ENCODE measurements at regions not wholly inside any gene's neighbourhood (a gene's known extent, or its start where the extent isn't known, plus 50 kb on each side); places are given as distances from the start of the nearest gene placed in this dataset.

DNA sequence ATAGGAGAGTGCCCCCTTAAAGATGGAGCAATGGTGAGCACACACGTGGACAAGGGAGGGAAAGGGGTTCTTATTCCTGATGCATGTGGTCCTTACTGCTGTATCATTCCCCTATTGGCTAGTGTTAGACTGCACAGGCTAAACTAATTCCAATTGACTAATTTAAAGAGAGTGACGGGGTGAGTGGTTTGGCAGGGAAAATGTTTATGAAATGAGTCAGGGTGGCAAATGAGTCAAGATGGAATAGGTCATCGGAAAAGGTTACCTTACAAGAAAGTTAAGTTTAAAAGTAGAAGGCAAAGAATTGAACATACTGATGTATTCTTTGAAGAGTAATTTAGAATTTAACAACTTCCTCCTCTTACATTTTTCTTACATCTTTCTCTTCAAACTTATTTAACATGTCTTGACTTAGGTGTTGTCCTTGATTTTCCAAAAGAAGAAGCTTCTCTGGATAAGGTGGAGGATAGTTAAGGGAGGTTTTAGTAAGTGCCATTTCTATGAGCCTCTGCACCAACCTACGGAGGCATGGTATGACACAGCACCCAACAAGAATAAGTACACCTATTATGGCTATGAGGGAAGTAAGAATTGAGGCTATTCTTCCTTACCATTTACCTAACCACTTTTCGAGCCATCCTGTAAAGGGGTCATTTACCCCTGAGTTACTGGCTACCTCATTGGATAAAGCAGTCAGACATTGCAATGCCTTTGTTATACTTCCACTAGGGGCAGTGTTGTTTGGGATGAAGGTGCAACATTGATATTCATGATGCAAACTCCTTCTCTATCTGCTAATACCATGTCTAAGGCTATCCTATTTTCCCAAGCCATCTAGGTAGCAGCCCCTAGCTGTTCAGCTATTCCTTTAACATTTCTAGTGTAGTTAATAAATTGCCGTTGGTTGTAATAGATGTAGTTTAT, 1345.8 kb upstream of the LRRTM1 start:
- DNase-seq: no peak
- no peaks in the 10 kb centered on the region for H3K27me3 ChIP-seq
- H3K4me1 ChIP-seq: no peaks in the 10 kb centered on the region
- no peak overlapping the region for H3K27ac ChIP-seq
- no peaks in the 10 kb centered on the region for H3K9me3 ChIP-seq
- H3K36me3 ChIP-seq: no peaks in the 10 kb centered on the region
- TF ChIP-seq, protein P1, sequence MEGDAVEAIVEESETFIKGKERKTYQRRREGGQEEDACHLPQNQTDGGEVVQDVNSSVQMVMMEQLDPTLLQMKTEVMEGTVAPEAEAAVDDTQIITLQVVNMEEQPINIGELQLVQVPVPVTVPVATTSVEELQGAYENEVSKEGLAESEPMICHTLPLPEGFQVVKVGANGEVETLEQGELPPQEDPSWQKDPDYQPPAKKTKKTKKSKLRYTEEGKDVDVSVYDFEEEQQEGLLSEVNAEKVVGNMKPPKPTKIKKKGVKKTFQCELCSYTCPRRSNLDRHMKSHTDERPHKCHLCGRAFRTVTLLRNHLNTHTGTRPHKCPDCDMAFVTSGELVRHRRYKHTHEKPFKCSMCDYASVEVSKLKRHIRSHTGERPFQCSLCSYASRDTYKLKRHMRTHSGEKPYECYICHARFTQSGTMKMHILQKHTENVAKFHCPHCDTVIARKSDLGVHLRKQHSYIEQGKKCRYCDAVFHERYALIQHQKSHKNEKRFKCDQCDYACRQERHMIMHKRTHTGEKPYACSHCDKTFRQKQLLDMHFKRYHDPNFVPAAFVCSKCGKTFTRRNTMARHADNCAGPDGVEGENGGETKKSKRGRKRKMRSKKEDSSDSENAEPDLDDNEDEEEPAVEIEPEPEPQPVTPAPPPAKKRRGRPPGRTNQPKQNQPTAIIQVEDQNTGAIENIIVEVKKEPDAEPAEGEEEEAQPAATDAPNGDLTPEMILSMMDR (IDR thresholded peaks at IDR 0.05): no peak
- no peak for TF ChIP-seq POLR2A (IDR thresholded peaks at IDR 0.05)
- H3K4me3 ChIP-seq: no peak overlapping the region

DNA sequence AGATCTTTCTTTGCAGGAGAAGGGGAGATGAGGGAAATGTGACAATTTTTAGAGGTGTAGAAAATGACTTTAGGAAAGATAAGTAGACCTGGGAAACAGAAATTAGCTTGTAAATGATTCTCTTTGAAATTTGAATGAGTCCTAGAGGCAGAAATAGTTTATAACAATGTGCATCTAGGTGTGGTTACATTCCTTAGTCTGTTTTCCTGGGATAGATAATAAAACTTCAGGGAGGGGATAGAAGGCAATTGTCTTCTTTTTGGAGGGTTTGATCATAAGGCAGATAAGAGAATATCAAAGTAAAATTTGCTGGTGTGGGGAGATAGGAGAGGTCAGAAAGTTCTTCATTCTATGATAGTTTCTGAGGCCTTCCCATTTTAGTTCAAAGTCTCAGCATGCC, 1344.3 kb upstream of the LRRTM1 start:
- H3K4me1 ChIP-seq: no peaks in the 10 kb centered on the region
- TF ChIP-seq, protein P1 (IDR thresholded peaks at IDR 0.05): no peak
- TF ChIP-seq POLR2A (IDR thresholded peaks at IDR 0.05): no peak
- no peak for DNase-seq
- H3K27ac ChIP-seq: no peak overlapping the region
- no peaks in the 10 kb centered on the region for H3K27me3 ChIP-seq
- no peaks in the 10 kb centered on the region for H3K36me3 ChIP-seq
- H3K4me3 ChIP-seq: no peak overlapping the region
- H3K9me3 ChIP-seq: no peaks in the 10 kb centered on the region

DNA sequence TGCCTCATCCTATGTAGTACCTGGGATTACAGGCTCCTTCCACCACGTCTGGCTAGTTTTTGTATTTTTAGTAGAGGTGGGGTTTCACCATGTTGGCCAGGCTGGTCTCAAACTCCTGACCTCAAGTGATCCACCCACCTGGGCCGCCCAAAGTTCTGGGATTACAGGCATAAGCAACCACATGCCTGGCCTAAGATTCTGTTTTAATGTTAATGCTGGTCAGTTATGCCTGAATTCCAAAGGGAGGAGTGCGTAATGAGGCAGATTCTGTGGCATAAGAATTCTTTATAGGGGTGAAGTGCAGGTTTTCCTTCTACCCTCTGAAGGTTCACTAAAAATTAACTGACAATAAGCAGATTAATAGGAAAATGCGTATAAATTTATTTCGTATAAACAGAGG, 1343.8 kb upstream of the LRRTM1 start:
- no peak for DNase-seq

DNA sequence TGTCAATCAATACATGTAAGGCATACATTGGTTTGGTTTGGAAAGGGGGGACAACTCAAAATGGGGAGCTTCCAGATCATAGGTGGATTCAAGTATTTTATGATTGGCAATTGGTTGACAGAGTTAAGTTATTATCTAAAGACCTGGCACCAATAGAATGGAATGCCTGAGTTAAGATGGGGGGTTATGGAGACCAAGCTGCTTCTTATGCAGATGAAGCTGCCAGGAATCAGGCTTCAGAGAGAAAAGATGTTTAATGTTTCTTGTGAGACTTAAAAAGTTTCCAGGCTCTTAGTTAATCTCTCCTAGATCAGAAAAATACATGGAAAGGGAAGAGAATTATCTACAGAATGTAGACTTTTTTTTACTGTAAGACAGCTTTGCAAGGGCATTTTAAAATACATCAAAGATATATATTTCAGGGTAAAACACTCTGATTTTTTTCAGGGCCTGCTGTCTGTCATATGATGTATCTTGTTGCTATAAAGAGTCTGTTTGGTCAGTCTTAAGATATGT, 1343.2 kb upstream of the LRRTM1 start:
- H3K4me1 ChIP-seq: no peaks in the 10 kb centered on the region

More for the DNA sequence above, 1343.8 kb upstream of the LRRTM1 start:
- Histone ChIP-seq H3K36me3 (no peaks in the 10 kb centered on the region), H3K27ac (no peak overlapping the region), H3K4me1 (no peaks in the 10 kb centered on the region), H3K9me3 (no peaks in the 10 kb centered on the region), H3K27me3 (no peaks in the 10 kb centered on the region), H3K4me3 (no peak overlapping the region)
- no peak for TF ChIP-seq POLR2A (IDR thresholded peaks at IDR 0.05)
- TF ChIP-seq, protein P1 (IDR thresholded peaks at IDR 0.05): no peak

DNA sequence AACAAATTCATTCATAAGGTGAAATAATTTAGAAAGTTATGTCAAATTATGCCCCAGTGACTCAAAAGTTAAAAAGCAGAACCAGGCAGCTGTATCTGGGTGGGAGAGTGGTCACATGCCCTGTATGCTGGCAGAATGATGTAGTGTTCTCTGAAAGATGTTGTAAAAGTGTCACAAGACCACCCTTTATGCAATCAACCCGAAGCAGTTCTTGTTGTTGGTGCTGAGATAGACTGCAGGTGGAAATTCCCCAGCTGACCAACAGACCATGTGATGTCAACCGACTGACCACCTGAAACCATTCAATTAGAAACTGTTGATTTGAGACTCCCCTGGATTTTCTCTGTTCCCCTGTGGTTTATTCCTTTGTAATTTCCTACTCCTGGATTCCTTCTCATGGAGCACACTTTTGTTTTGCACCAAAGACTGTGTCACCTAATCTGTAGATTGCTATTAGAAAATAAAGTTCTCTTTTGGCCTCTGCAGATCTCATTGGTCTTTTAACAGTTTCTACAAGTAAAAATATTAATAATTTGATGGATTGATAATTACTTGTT, 1341.3 kb upstream of the LRRTM1 start:
- H3K4me1 ChIP-seq: no peaks in the 10 kb centered on the region
- no peaks in the 10 kb centered on the region for H3K9me3 ChIP-seq
- no peaks in the 10 kb centered on the region for H3K36me3 ChIP-seq
- no peak overlapping the region for H3K4me3 ChIP-seq
- H3K27me3 ChIP-seq: no peaks in the 10 kb centered on the region
- no peak overlapping the region for H3K27ac ChIP-seq
- no peak for TF ChIP-seq POLR2A (IDR thresholded peaks at IDR 0.05)
- TF ChIP-seq, protein P1 (IDR thresholded peaks at IDR 0.05): no peak
- DNase-seq: no peak

More for the DNA sequence above, 1343.2 kb upstream of the LRRTM1 start:
- no peak overlapping the region for H3K4me3 ChIP-seq
- no peaks in the 10 kb centered on the region for H3K27me3 ChIP-seq
- no peaks in the 10 kb centered on the region for H3K36me3 ChIP-seq
- TF ChIP-seq, protein P1 (IDR thresholded peaks at IDR 0.05): no peak
- no peak for TF ChIP-seq POLR2A (IDR thresholded peaks at IDR 0.05)
- no peak overlapping the region for H3K27ac ChIP-seq
- no peak for DNase-seq
- no peaks in the 10 kb centered on the region for H3K9me3 ChIP-seq
